HEK293 (cell line): ENCODE measurements at regions not wholly inside any gene's neighbourhood (a gene's known extent, or its start where the extent isn't known, plus 50 kb on each side); places are given as distances from the start of the nearest gene placed in this dataset.
A peak's percentile ranks its signal among the peaks of the same experiment; 100 is the strongest.

Experiments
- GLIS2 ChIP-seq: fragments of 450-650 bp; formaldehyde crosslinking; IDR thresholded peaks from 2 replicates; pipeline ENCODE4 v1.5.1; 2016; ENCODE audit warnings: missing biosample characterization, missing genetic modification characterization
- INSM2 ChIP-seq: fragments of 450-650 bp; formaldehyde crosslinking; IDR thresholded peaks from 2 replicates; pipeline ENCODE4 v1.5.1; 2016; ENCODE audit warnings: missing biosample characterization, missing genetic modification characterization
- KLF9 ChIP-seq: fragments of 450-650 bp; formaldehyde crosslinking; IDR thresholded peaks from 2 replicates; pipeline ENCODE4 v1.5.1; 2016; ENCODE audit warnings: missing biosample characterization, missing genetic modification characterization, low read depth
- PRDM6 ChIP-seq: fragments of 450-650 bp; formaldehyde crosslinking; IDR thresholded peaks from 2 replicates; pipeline ENCODE4 v1.5.1; 2017; ENCODE audit warnings: missing biosample characterization, missing genetic modification characterization
- REPIN1 ChIP-seq: fragments of 450-650 bp; formaldehyde crosslinking; IDR thresholded peaks from 2 replicates; pipeline ENCODE4 v1.5.1; 2017; ENCODE audit warnings: missing biosample characterization, missing genetic modification characterization, low read depth
- WT1 ChIP-seq: fragments of 450-650 bp; formaldehyde crosslinking; IDR thresholded peaks from 2 replicates; pipeline ENCODE4 v1.5.1; 2016; ENCODE audit warnings: missing biosample characterization, missing genetic modification characterization
- YY1 ChIP-seq: fragments of 450-650 bp; formaldehyde crosslinking; IDR thresholded peaks from 2 replicates; pipeline ENCODE4 v1.5.1; 2018; ENCODE audit warnings: missing biosample characterization, missing genetic modification characterization
- ZBTB1 ChIP-seq: fragments of 450-650 bp; formaldehyde crosslinking; IDR thresholded peaks from 2 replicates; pipeline ENCODE4 v1.5.1; 2016; ENCODE audit warnings: missing biosample characterization, missing genetic modification characterization
- ZNF184 ChIP-seq: fragments of 450-650 bp; IDR thresholded peaks from 2 replicates; pipeline ENCODE4 v1.5.1; 2018; ENCODE audit warnings: missing biosample characterization, mild to moderate bottlenecking, missing genetic modification characterization
- ZNF2 ChIP-seq: fragments of 450-650 bp; formaldehyde crosslinking; IDR thresholded peaks from 2 replicates; pipeline ENCODE4 v1.5.1; 2016; ENCODE audit warnings: missing biosample characterization, missing genetic modification characterization
- ZNF24 ChIP-seq: fragments of 450-650 bp; formaldehyde crosslinking; IDR thresholded peaks from 2 replicates; pipeline ENCODE4 v1.5.1; 2016; ENCODE audit warnings: missing biosample characterization, missing genetic modification characterization
- ZNF248 ChIP-seq: fragments of 450-650 bp; formaldehyde crosslinking; IDR thresholded peaks from 2 replicates; pipeline ENCODE4 v1.5.1; 2017; ENCODE audit warnings: missing biosample characterization, missing genetic modification characterization
- ZNF423 ChIP-seq: fragments of 450-650 bp; formaldehyde crosslinking; IDR thresholded peaks from 2 replicates; pipeline ENCODE4 v1.5.1; 2016; ENCODE audit warnings: missing biosample characterization, missing genetic modification characterization
- ZNF514 ChIP-seq: fragments of 450-650 bp; formaldehyde crosslinking; IDR thresholded peaks from 2 replicates; pipeline ENCODE4 v1.5.1; 2016; ENCODE audit warnings: missing biosample characterization, missing genetic modification characterization
- ZNF521 ChIP-seq: fragments of 450-650 bp; formaldehyde crosslinking; IDR thresholded peaks from 2 replicates; pipeline ENCODE4 v1.5.1; 2017; ENCODE audit warnings: missing biosample characterization, mild to moderate bottlenecking, missing genetic modification characterization
- ZNF555 ChIP-seq: fragments of 450-650 bp; formaldehyde crosslinking; conservative IDR thresholded peaks from 2 replicates; pipeline ENCODE4 v1.5.1; 2017; ENCODE audit warnings: missing biosample characterization, mild to moderate bottlenecking, missing genetic modification characterization, inconsistent platforms
- ZNF561 ChIP-seq: fragments of 450-650 bp; IDR thresholded peaks from 2 replicates; pipeline ENCODE4 v1.5.1; 2018; ENCODE audit warnings: missing biosample characterization, missing genetic modification characterization, borderline replicate concordance
- ZNF596 ChIP-seq: fragments of 450-650 bp; IDR thresholded peaks from 2 replicates; pipeline ENCODE4 v1.5.0; 2018; ENCODE audit warnings: missing biosample characterization, mild to moderate bottlenecking, missing genetic modification characterization, moderate library complexity
- ZNF670 ChIP-seq: fragments of 450-650 bp; formaldehyde crosslinking; IDR thresholded peaks from 2 replicates; pipeline ENCODE4 v1.5.1; 2016; ENCODE audit warnings: missing biosample characterization, missing genetic modification characterization, low read depth
- ZSCAN16 ChIP-seq: fragments of 450-650 bp; formaldehyde crosslinking; IDR thresholded peaks from 2 replicates; pipeline ENCODE4 v1.5.1; 2016; ENCODE audit warnings: missing biosample characterization, missing genetic modification characterization
- ZSCAN4 ChIP-seq: fragments of 450-650 bp; formaldehyde crosslinking; IDR thresholded peaks from 2 replicates; pipeline ENCODE4 v1.5.1; 2017; ENCODE audit warnings: missing biosample characterization, missing genetic modification characterization
- TF ChIP-seq, protein P1 (sequence below): fragments of 450-650 bp; formaldehyde crosslinking; IDR thresholded peaks from 2 replicates; pipeline ENCODE4 v1.5.1; 2016; ENCODE audit warnings: missing biosample characterization, missing genetic modification characterization, low read depth
- TF ChIP-seq, protein P2 (sequence below): fragments of 450-650 bp; formaldehyde crosslinking; optimal IDR thresholded peaks from 2 replicates; pipeline ENCODE3; 2016; ENCODE audit warnings: missing biosample characterization, mild to moderate bottlenecking, missing genetic modification characterization
- TF ChIP-seq, protein P3 (sequence below): sonication (generic); formaldehyde crosslinking; IDR thresholded peaks from 2 replicates; pipeline ENCODE4 v1.8.1; 2022; ENCODE audit warnings: mild to moderate bottlenecking, moderate library complexity, missing genetic modification reagents
- TF ChIP-seq, protein P4 (sequence below): fragments of 450-650 bp; formaldehyde crosslinking; IDR thresholded peaks from 2 replicates; pipeline ENCODE4 v1.5.1; 2016; ENCODE audit warnings: missing biosample characterization, missing genetic modification characterization, borderline replicate concordance

GRCh38 chr6:28710466-28711191, 184.9 kb downstream of the GPX5 start (continued):
- TF ChIP-seq KLF9, result 0 out of 2 replicates have a peak, but pooled peaks have one; percentile 42
- TF ChIP-seq, protein P1, sequence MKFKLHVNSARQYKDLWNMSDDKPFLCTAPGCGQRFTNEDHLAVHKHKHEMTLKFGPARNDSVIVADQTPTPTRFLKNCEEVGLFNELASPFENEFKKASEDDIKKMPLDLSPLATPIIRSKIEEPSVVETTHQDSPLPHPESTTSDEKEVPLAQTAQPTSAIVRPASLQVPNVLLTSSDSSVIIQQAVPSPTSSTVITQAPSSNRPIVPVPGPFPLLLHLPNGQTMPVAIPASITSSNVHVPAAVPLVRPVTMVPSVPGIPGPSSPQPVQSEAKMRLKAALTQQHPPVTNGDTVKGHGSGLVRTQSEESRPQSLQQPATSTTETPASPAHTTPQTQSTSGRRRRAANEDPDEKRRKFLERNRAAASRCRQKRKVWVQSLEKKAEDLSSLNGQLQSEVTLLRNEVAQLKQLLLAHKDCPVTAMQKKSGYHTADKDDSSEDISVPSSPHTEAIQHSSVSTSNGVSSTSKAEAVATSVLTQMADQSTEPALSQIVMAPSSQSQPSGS (tag by site-specific recombination), result no peak
- no peak for TF ChIP-seq ZNF514
- TF ChIP-seq, protein P2, sequence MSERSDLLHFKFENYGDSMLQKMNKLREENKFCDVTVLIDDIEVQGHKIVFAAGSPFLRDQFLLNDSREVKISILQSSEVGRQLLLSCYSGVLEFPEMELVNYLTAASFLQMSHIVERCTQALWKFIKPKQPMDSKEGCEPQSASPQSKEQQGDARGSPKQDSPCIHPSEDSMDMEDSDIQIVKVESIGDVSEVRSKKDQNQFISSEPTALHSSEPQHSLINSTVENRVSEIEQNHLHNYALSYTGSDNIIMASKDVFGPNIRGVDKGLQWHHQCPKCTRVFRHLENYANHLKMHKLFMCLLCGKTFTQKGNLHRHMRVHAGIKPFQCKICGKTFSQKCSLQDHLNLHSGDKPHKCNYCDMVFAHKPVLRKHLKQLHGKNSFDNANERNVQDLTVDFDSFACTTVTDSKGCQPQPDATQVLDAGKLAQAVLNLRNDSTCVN (tag by site-specific recombination), result peak; percentile 21
- no peak for TF ChIP-seq ZNF521 (tag by site-specific recombination)
- no peak for TF ChIP-seq ZNF670
- TF ChIP-seq REPIN1 (tag by site-specific recombination), result no peak
- TF ChIP-seq ZNF248 (tag by site-specific recombination), result no peak
- peak; percentile 78 for TF ChIP-seq ZNF561 (tag by site-specific recombination)
- no peak for TF ChIP-seq GLIS2
- TF ChIP-seq, protein P3, sequence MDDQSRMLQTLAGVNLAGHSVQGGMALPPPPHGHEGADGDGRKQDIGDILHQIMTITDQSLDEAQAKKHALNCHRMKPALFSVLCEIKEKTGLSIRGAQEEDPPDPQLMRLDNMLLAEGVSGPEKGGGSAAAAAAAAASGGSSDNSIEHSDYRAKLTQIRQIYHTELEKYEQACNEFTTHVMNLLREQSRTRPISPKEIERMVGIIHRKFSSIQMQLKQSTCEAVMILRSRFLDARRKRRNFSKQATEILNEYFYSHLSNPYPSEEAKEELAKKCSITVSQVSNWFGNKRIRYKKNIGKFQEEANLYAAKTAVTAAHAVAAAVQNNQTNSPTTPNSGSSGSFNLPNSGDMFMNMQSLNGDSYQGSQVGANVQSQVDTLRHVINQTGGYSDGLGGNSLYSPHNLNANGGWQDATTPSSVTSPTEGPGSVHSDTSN (CRISPR knock-in tag), result no peak
- no peak for TF ChIP-seq ZNF596 (tag by site-specific recombination)
- TF ChIP-seq ZSCAN16 (tag by site-specific recombination), result no peak
- no peak for TF ChIP-seq ZNF555 (tag by site-specific recombination)
- no peak for TF ChIP-seq ZNF423
- TF ChIP-seq INSM2 (tag by site-specific recombination), result no peak
- TF ChIP-seq WT1 (tag by site-specific recombination), result no peak
- peak; percentile 51; the same call in 1 of the 2 replicates for TF ChIP-seq ZNF24 (tag by site-specific recombination)
- no peak for TF ChIP-seq ZBTB1 (tag by site-specific recombination)
- no peak for TF ChIP-seq ZNF184
- TF ChIP-seq ZNF2 (tag by site-specific recombination), result peak; percentile 71; the same call in 1 of the 2 replicates
- TF ChIP-seq PRDM6 (tag by site-specific recombination), result no peak
- no peak for TF ChIP-seq YY1 (tag by site-specific recombination)
- no peak for TF ChIP-seq ZSCAN4 (tag by site-specific recombination)
- TF ChIP-seq, protein P4, sequence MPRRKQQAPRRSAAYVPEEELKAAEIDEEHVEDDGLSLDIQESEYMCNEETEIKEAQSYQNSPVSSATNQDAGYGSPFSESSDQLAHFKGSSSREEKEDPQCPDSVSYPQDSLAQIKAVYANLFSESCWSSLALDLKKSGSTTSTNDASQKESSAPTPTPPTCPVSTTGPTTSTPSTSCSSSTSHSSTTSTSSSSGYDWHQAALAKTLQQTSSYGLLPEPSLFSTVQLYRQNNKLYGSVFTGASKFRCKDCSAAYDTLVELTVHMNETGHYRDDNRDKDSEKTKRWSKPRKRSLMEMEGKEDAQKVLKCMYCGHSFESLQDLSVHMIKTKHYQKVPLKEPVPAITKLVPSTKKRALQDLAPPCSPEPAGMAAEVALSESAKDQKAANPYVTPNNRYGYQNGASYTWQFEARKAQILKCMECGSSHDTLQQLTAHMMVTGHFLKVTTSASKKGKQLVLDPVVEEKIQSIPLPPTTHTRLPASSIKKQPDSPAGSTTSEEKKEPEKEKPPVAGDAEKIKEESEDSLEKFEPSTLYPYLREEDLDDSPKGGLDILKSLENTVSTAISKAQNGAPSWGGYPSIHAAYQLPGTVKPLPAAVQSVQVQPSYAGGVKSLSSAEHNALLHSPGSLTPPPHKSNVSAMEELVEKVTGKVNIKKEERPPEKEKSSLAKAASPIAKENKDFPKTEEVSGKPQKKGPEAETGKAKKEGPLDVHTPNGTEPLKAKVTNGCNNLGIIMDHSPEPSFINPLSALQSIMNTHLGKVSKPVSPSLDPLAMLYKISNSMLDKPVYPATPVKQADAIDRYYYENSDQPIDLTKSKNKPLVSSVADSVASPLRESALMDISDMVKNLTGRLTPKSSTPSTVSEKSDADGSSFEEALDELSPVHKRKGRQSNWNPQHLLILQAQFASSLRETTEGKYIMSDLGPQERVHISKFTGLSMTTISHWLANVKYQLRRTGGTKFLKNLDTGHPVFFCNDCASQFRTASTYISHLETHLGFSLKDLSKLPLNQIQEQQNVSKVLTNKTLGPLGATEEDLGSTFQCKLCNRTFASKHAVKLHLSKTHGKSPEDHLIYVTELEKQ (tag by site-specific recombination), result no peak
